GM12872 (cell line): ENCODE measurements at regions not wholly inside any gene's neighbourhood (a gene's known extent, or its start where the extent isn't known, plus 50 kb on each side); places are given as distances from the start of the nearest gene placed in this dataset.

Experiments used
- CTCF ChIP-seq: IDR thresholded peaks from 3 replicates; pipeline ENCODE4 v1.5.1; 2011; ENCODE audit warnings: low read depth, mild to moderate bottlenecking, low read length, moderate library complexity; ENCODE audit not compliant: insufficient read depth

- TF ChIP-seq CTCF = no peak
These were observed 213.3 kb upstream of the SGK1 start for GRCh38 chr6:134531188-134531551.

GRCh38 chr6:134529921-134530320, 212.0 kb upstream of the SGK1 start:
- TF ChIP-seq CTCF = no peak

GRCh38 chr6:134529305-134529704, 211.4 kb upstream of the SGK1 start:
- no peak for TF ChIP-seq CTCF

- no peak for TF ChIP-seq CTCF
These were observed 209.3 kb upstream of the SGK1 start for GRCh38 chr6:134527108-134527787.

GRCh38 chr6:134525190-134525868, 207.4 kb upstream of the SGK1 start:
- no peak for TF ChIP-seq CTCF

DNA sequence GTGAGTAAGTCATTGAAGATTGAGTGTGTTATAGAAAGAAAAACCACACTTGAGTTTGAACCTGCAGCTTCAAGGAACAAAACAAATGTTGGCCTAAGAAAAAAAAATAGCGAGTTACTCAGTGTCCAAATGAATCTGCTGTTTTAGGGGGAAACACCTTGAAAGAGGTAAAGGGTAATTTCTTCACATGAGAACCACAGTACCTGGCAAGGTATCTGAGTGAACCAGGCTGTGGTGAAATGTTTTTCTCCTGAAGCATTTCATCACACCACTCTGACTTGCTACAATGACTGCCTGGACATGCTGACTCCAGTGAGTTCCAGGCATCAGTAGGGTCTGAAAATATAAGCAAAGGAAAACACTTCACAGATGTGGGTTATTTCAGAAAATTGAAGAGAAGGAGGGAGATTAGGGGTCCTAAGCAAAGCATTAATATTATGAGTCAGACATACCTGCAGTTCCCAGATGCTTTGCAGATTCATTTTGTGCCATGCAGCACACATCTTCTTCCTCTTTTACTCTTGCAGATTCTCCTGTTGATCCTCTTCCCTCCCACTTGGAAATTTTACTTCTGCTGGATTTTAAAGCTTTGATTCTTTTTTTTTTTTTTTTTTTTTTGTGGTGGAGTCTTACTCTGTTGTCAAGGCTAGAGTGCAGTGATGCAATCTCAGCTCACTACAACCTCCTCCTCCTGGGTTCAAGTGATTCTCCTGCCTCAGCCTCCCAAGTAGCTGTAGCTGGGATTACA, 206.2 kb upstream of the SGK1 start:
- no peak for TF ChIP-seq CTCF

- TF ChIP-seq CTCF = no peak
These were observed 205.1 kb upstream of the SGK1 start for GRCh38 chr6:134523051-134523450.
